ENCODE measurements at regions not wholly inside any gene's neighbourhood (a gene's known extent, or its start where the extent isn't known, plus 50 kb on each side); places are given as distances from the start of the nearest gene placed in this dataset.

GRCh38 chr3:64299206-64299605 lies 73.9 kb upstream of the PRICKLE2 start:
- TF ChIP-seq CTCF (IDR thresholded peaks at IDR 0.05), result no peak
- TF ChIP-seq POLR2AphosphoS5 (IDR thresholded peaks at IDR 0.05), result no peak
